IMR-90 (cell line): ENCODE measurements at regions not wholly inside any gene's neighbourhood (a gene's known extent, or its start where the extent isn't known, plus 50 kb on each side); places are given as distances from the start of the nearest gene placed in this dataset.

Experiments
- ATAC-seq: fragments of 200-7000 bp; cut with Tn5 transposase; 2 replicates; pipeline ENCODE4 v1.9.1; 2020; ENCODE audit warnings: low read depth, mild to moderate bottlenecking, moderate library complexity
- BruUV-seq: library from RNA; stranded (reverse); fragments of 400-500 nt; replicated peaks from 2 replicates; lab custom pipeline; 2021; lab: Mats Ljungman, UMichigan
- CTCF ChIA-PET: fragments of 300-600 bp; formaldehyde crosslinking; extraction: SDS; loops from one replicate; lab custom pipeline; 2021; ENCODE audit warnings: antibody characterized with exemption; lab: Yijun Ruan, JAX
- POLR2A ChIA-PET: fragments of 300-600 bp; sonication (Branson Sonifier 250); formaldehyde crosslinking; loops from one replicate; lab custom pipeline; 2022; ENCODE audit warnings: antibody characterized with exemption; ENCODE audit not compliant: unreplicated experiment; lab: Charles Lee
- DNase-seq: peaks from one replicate; pipeline ENCODE4 v3.0.0; 2013
- H2AFZ ChIP-seq: replicated peaks from 2 replicates; pipeline ENCODE3; 2013; ENCODE audit warnings: low read length, mild to moderate bottlenecking; ENCODE audit not compliant: poor library complexity
- H2AK5ac ChIP-seq: 2 replicates; pipeline ENCODE4 v1.6.1; 2013; ENCODE audit warnings: low read depth, low read length, inconsistent platforms
- H2AK9ac ChIP-seq: replicated peaks from 2 replicates; pipeline ENCODE3; 2013; ENCODE audit warnings: mild to moderate bottlenecking, low read depth, low read length, moderate library complexity; ENCODE audit not compliant: poor library complexity
- H2BK120ac ChIP-seq: 2 replicates; pipeline ENCODE4 v1.6.1; 2013; ENCODE audit warnings: low read depth, low read length, inconsistent platforms
- H2BK15ac ChIP-seq: 3 replicates; pipeline ENCODE4 v1.6.1; 2013; ENCODE audit warnings: low read depth, low read length, inconsistent platforms
- H2BK20ac ChIP-seq: 2 replicates; pipeline ENCODE4 v1.6.1; 2013; ENCODE audit warnings: low read depth, mild to moderate bottlenecking, inconsistent platforms, low read length, moderate library complexity
- H2BK5ac ChIP-seq: 2 replicates; pipeline ENCODE4 v1.6.1; 2013; ENCODE audit warnings: mild to moderate bottlenecking, low read depth, low read length, inconsistent platforms; ENCODE audit not compliant: poor library complexity, severe bottlenecking
- H3K14ac ChIP-seq: replicated peaks from 2 replicates; pipeline ENCODE4 v1.6.1; 2013; ENCODE audit warnings: low read depth, low read length, inconsistent platforms
- H3K18ac ChIP-seq: 2 replicates; pipeline ENCODE4 v1.6.1; 2013; ENCODE audit warnings: low read depth, low read length, control low read depth
- H3K23ac ChIP-seq: 2 replicates; pipeline ENCODE4 v1.6.1; 2013; ENCODE audit warnings: low read depth, low read length, inconsistent platforms
- H3K27ac ChIP-seq: 2 replicates; pipeline ENCODE4 v1.5.1; 2013; ENCODE audit warnings: mild to moderate bottlenecking, control low read depth, low read length; ENCODE audit not compliant: insufficient read depth
- H3K27me3 ChIP-seq: 2 replicates; pipeline ENCODE4 v1.6.1; 2013; ENCODE audit warnings: low read length; ENCODE audit not compliant: control insufficient read depth, insufficient read depth
- H3K36me3 ChIP-seq: 2 replicates; pipeline ENCODE4 v1.6.1; 2013; ENCODE audit warnings: low read length, mixed read lengths; ENCODE audit not compliant: control insufficient read depth, insufficient read depth
- H3K4ac ChIP-seq: 2 replicates; pipeline ENCODE4 v1.6.1; 2013; ENCODE audit warnings: low read depth, low read length, inconsistent platforms
- H3K4me1 ChIP-seq: 2 replicates; pipeline ENCODE4 v1.6.1; 2013; ENCODE audit warnings: low read length, mixed read lengths; ENCODE audit not compliant: control insufficient read depth, insufficient read depth
- H3K4me2 ChIP-seq: 2 replicates; pipeline ENCODE4 v1.6.1; 2013; ENCODE audit warnings: low read depth, mild to moderate bottlenecking, control low read depth, low read length, moderate library complexity
- H3K4me3 ChIP-seq: 2 replicates; pipeline ENCODE4 v1.5.1; 2013; ENCODE audit warnings: low read depth, mild to moderate bottlenecking, control low read depth, low read length, moderate library complexity; ENCODE audit not compliant: insufficient read depth
- H3K56ac ChIP-seq: 2 replicates; pipeline ENCODE4 v1.6.1; 2013; ENCODE audit warnings: low read length, inconsistent platforms; ENCODE audit not compliant: insufficient read depth; ENCODE audit errors: extremely low read depth
- H3K79me1 ChIP-seq, 2 experiments: 2 replicates each; pipeline ENCODE4 v1.6.1; 2013; ENCODE audit warnings: low read length in 2 of 2, inconsistent platforms in 1 of 2, low read depth in 1 of 2
- H3K9ac ChIP-seq: 2 replicates; pipeline ENCODE4 v1.6.1; 2013; ENCODE audit warnings: low read depth, low read length, control low read depth
- H3K9me1 ChIP-seq: 2 replicates; pipeline ENCODE4 v1.6.1; 2013; ENCODE audit warnings: low read length, inconsistent platforms; ENCODE audit not compliant: insufficient read depth
- H3K9me3 ChIP-seq: 2 replicates; pipeline ENCODE4 v1.6.1; 2013; ENCODE audit warnings: low read length; ENCODE audit not compliant: control insufficient read depth, insufficient read depth
- H4K20me1 ChIP-seq: 2 replicates; pipeline ENCODE4 v1.6.1; 2013; ENCODE audit warnings: low read length, inconsistent platforms; ENCODE audit not compliant: insufficient read depth
- H4K5ac ChIP-seq: 2 replicates; pipeline ENCODE4 v1.6.1; 2013; ENCODE audit warnings: mild to moderate bottlenecking, low read depth, low read length, control low read depth
- H4K8ac ChIP-seq, 2 experiments: 2 replicates each; pipeline ENCODE4 v1.6.1; 2013; ENCODE audit warnings: low read depth in 2 of 2, low read length in 2 of 2, control low read depth in 1 of 2, inconsistent platforms in 1 of 2
- H4K91ac ChIP-seq: 2 replicates; pipeline ENCODE4 v1.6.1; 2013; ENCODE audit warnings: low read depth, low read length, inconsistent platforms; ENCODE audit not compliant: insufficient read depth
- MAZ ChIP-seq: IDR thresholded peaks from 2 replicates; pipeline ENCODE4 v1.6.1; 2012; ENCODE audit warnings: low read depth, mild to moderate bottlenecking, low read length, improper control_type of control experiment, moderate library complexity, borderline replicate concordance
- MXI1 ChIP-seq: IDR thresholded peaks from 2 replicates; pipeline ENCODE4 v1.6.1; 2012; ENCODE audit warnings: low read depth, mild to moderate bottlenecking, low read length, moderate library complexity, borderline replicate concordance
- SMC3 ChIP-seq: fragments of 150-350 bp; IDR thresholded peaks from 2 replicates; pipeline ENCODE4 v1.6.1; 2016; ENCODE audit warnings: low read depth, mild to moderate bottlenecking, antibody characterized with exemption, low read length, moderate library complexity
- WGBS, 2 experiments: methylation state at CpG; one replicate each; pipeline versions ENCODE4 v1.1.5 to v1.1.7; 2013; ENCODE audit warnings: missing lambda C conversion rate in 2 of 2; ENCODE audit not compliant: insufficient read length in 1 of 2; ENCODE audit errors: extremely low coverage in 2 of 2; 5-methylcytosine and 5-hydroxymethylcytosine counted together
- dilution Hi-C: fragments of 300-500 bp; cut with HindIII; formaldehyde crosslinking; loops from one replicate; pipeline ENCODE4 v1.14.3; 2018; ENCODE audit warnings: low sequenced_read_pairs; ENCODE audit not compliant: unreplicated experiment
- in situ Hi-C: fragments of 300-500 bp; cut with MboI; formaldehyde crosslinking; loops from 3 replicates; pipeline ENCODE4 v1.14.3; 2019; ENCODE audit warnings: low sequenced_read_pairs, inconsistent platforms, mixed read lengths
- intact Hi-C: fragments of 100-400 bp; cut with micrococcal nuclease; formaldehyde crosslinking; loops from 2 replicates; pipeline ENCODE4 v1.10.0; 2022
- TF ChIP-seq, protein P1 (sequence below): conservative IDR thresholded peaks from 2 replicates; pipeline ENCODE4 v1.5.1; 2012; ENCODE audit warnings: mild to moderate bottlenecking, low read depth, low read length, improper control_type of control experiment

GRCh38 chr2:139918982-139919381 lies 1138.8 kb upstream of the NXPH2 start:
- no peak overlapping the region for H2BK15ac ChIP-seq

More at GRCh38 chr2:139918982-139919381, 1138.8 kb upstream of the NXPH2 start:
- Histone ChIP-seq H3K4me2 (no peak overlapping the region), H2AK9ac (no peak overlapping the region), H3K4me1 (no peaks in the 10 kb centered on the region), H3K9me3 (peaks cover 7% of the 10 kb centered on the region), H2BK5ac (no peak overlapping the region), H3K27ac (no peak overlapping the region), H4K91ac (no peak overlapping the region), H4K8ac (no peak overlapping the region), H2BK20ac (no peak overlapping the region), H3K56ac (no peak overlapping the region), H4K5ac (no peak overlapping the region), H3K18ac (no peak overlapping the region), H3K9me1 (no peaks in the 10 kb centered on the region), H3K4me3 (no peak overlapping the region), H2AFZ (no peak overlapping the region), H3K4ac (no peak overlapping the region), H3K14ac (no peak overlapping the region), H3K36me3 (no peaks in the 10 kb centered on the region), H3K23ac (no peak overlapping the region), H2AK5ac (no peak overlapping the region), H2BK120ac (no peak overlapping the region), H4K20me1 (no peaks in the 10 kb centered on the region), H3K79me1 (no peaks in the 10 kb centered on the region), H3K27me3 (no peaks in the 10 kb centered on the region), H3K9ac (no peak overlapping the region)
- DNase-seq, result no peak
- ChIA-PET CTCF (no interaction called here), POLR2A (interaction anchor here (0.5 kb wide), 1 partner anchor 26 kb away, joined by 11 read pairs; no protein-coding TSS in a partner anchor)
- no peak for ATAC-seq
- in situ Hi-C loops, result no loop called here
- no TSS peak for BruUV-seq
- intact Hi-C loops, result no loop called here
- TF ChIP-seq MAZ, result no peak
- TF ChIP-seq, protein P1, sequence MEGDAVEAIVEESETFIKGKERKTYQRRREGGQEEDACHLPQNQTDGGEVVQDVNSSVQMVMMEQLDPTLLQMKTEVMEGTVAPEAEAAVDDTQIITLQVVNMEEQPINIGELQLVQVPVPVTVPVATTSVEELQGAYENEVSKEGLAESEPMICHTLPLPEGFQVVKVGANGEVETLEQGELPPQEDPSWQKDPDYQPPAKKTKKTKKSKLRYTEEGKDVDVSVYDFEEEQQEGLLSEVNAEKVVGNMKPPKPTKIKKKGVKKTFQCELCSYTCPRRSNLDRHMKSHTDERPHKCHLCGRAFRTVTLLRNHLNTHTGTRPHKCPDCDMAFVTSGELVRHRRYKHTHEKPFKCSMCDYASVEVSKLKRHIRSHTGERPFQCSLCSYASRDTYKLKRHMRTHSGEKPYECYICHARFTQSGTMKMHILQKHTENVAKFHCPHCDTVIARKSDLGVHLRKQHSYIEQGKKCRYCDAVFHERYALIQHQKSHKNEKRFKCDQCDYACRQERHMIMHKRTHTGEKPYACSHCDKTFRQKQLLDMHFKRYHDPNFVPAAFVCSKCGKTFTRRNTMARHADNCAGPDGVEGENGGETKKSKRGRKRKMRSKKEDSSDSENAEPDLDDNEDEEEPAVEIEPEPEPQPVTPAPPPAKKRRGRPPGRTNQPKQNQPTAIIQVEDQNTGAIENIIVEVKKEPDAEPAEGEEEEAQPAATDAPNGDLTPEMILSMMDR, result no peak
- TF ChIP-seq SMC3, result no peak
- no peak for TF ChIP-seq MXI1
- WGBS, 2 experiments, result no CpG with 5 or more reads among the region's 3 CpGs
- dilution Hi-C loops, result no loop called here
